Bronchial epithelial cell (primary cell): ENCODE measurements at regions not wholly inside any gene's neighbourhood (a gene's known extent, or its start where the extent isn't known, plus 50 kb on each side); places are given as distances from the start of the nearest gene placed in this dataset.

Source experiments
- DNase-seq: peaks from one replicate; pipeline ENCODE4 v3.0.0-alpha.2; 2010; ENCODE audit warnings: low read depth
- FAIRE-seq: peaks from 2 replicates; lab custom pipeline; 2011; peaks lifted over from hg19 to GRCh38; lab: Jason Lieb, UNC
- H3K27me3 ChIP-seq: 2 replicates; pipeline ENCODE4 v1.5.1; 2011; ENCODE audit warnings: low read length; ENCODE audit not compliant: control insufficient read depth, insufficient read depth
- H3K36me3 ChIP-seq: 2 replicates; pipeline ENCODE4 v1.5.1; 2011; ENCODE audit warnings: low read length; ENCODE audit not compliant: control insufficient read depth, insufficient read depth
- H3K4me3 ChIP-seq: 2 replicates; pipeline ENCODE4 v1.5.1; 2011; ENCODE audit warnings: mild to moderate bottlenecking, low read depth, low read length, control low read depth
- CTCF ChIP-seq: IDR thresholded peaks from 2 replicates; pipeline ENCODE4 v1.5.1; 2011; ENCODE audit warnings: mild to moderate bottlenecking, moderate library complexity, low read length, control low read depth, inconsistent platforms; ENCODE audit not compliant: insufficient read depth, severe bottlenecking

GRCh38 chr12:23340351-23340750, 609.1 kb downstream of the SOX5 start:
- Histone ChIP-seq H3K27me3 (no peaks in the 10 kb centered on the region), H3K4me3 (no peak overlapping the region), H3K36me3 (no peaks in the 10 kb centered on the region)
- no peak for TF ChIP-seq CTCF
- FAIRE-seq (peak; percentile 52), DNase-seq (no peak)

- Histone ChIP-seq H3K27me3 (no peaks in the 10 kb centered on the region), H3K36me3 (no peaks in the 10 kb centered on the region), H3K4me3 (no peak overlapping the region)
- DNase-seq (no peak), FAIRE-seq (no peak)
- TF ChIP-seq CTCF: no peak
Observed at GRCh38 chr12:23342407-23342806, 607.1 kb downstream of the SOX5 start.

GRCh38 chr12:23349564-23349963, 599.9 kb downstream of the SOX5 start:
- TF ChIP-seq CTCF: no peak
- Histone ChIP-seq H3K4me3 (no peak overlapping the region), H3K36me3 (no peaks in the 10 kb centered on the region), H3K27me3 (no peaks in the 10 kb centered on the region)
- FAIRE-seq (no peak), DNase-seq (no peak)

GRCh38 chr12:23350808-23351207, 598.7 kb downstream of the SOX5 start:
- no peak overlapping the region for H3K4me3 ChIP-seq
- FAIRE-seq: no peak
- no peaks in the 10 kb centered on the region for H3K36me3 ChIP-seq
- no peak for DNase-seq
- no peaks in the 10 kb centered on the region for H3K27me3 ChIP-seq
- no peak for TF ChIP-seq CTCF

- no peak for FAIRE-seq
- H3K4me3 ChIP-seq: no peak overlapping the region
- DNase-seq: no peak
Observed at GRCh38 chr12:23352670-23353069, 596.8 kb downstream of the SOX5 start.

More at GRCh38 chr12:23352670-23353069, 596.8 kb downstream of the SOX5 start:
- Histone ChIP-seq H3K36me3 (no peaks in the 10 kb centered on the region), H3K27me3 (no peaks in the 10 kb centered on the region)
- TF ChIP-seq CTCF: no peak
